SK-N-SH treated with all-trans-retinoic acid at 6 μM for 48 hours (cell line): ENCODE measurements at regions not wholly inside any gene's neighbourhood (a gene's known extent, or its start where the extent isn't known, plus 50 kb on each side); places are given as distances from the start of the nearest gene placed in this dataset.

Experiments used
- ATAC-seq: fragments of 200-7000 bp; cut with Tn5 transposase; 3 replicates; pipeline ENCODE4 v1.9.1; 2020; ENCODE audit warnings: mild to moderate bottlenecking, moderate library complexity
- ARNTL ChIP-seq: fragments of 450-650 bp; formaldehyde crosslinking; IDR thresholded peaks from 2 replicates; pipeline ENCODE4 v1.5.0; 2020; ENCODE audit warnings: low read depth, mild to moderate bottlenecking, moderate library complexity, borderline replicate concordance
- BACH2 ChIP-seq: fragments of 250-450 bp; sonication (Bioruptor Pico); IDR thresholded peaks from 2 replicates; pipeline ENCODE4 v1.9.0; 2021; ENCODE audit warnings: mild to moderate bottlenecking, borderline replicate concordance
- CSDC2 ChIP-seq: fragments of 250-450 bp; sonication (Bioruptor Pico); IDR thresholded peaks from 2 replicates; pipeline ENCODE4 v1.5.0; 2020; ENCODE audit warnings: mild to moderate bottlenecking, moderate library complexity
- ESRRG ChIP-seq: fragments of 250-450 bp; sonication (Bioruptor Pico); IDR thresholded peaks from 2 replicates; pipeline ENCODE4 v1.6.1; 2021; ENCODE audit warnings: mild to moderate bottlenecking
- GLIS3 ChIP-seq: fragments of 250-450 bp; sonication (Bioruptor Pico); IDR thresholded peaks from 2 replicates; pipeline ENCODE4 v1.5.0; 2020; ENCODE audit warnings: mild to moderate bottlenecking, moderate library complexity
- ISL1 ChIP-seq: fragments of 250-450 bp; sonication (Bioruptor Pico); IDR thresholded peaks from 2 replicates; pipeline ENCODE4 v2.1.2; 2022; ENCODE audit warnings: mild to moderate bottlenecking, moderate library complexity
- OSR1 ChIP-seq: fragments of 250-450 bp; sonication (Bioruptor Pico); IDR thresholded peaks from 2 replicates; pipeline ENCODE4 v1.8.0; 2022; ENCODE audit warnings: moderate library complexity, mild to moderate bottlenecking, inconsistent platforms
- PPARA ChIP-seq: fragments of 250-450 bp; sonication (Bioruptor Pico); IDR thresholded peaks from 2 replicates; pipeline ENCODE4 v1.5.0; 2020; ENCODE audit warnings: mild to moderate bottlenecking, borderline replicate concordance
- RARB ChIP-seq: fragments of 250-450 bp; sonication (Bioruptor Pico); IDR thresholded peaks from 2 replicates; pipeline ENCODE4 v1.8.0; 2021; ENCODE audit warnings: mild to moderate bottlenecking, moderate library complexity
- SNAI2 ChIP-seq: fragments of 250-450 bp; sonication (Bioruptor Pico); IDR thresholded peaks from 2 replicates; pipeline ENCODE4 v1.5.0; 2020; ENCODE audit warnings: mild to moderate bottlenecking, moderate library complexity
- TCF4 ChIP-seq: fragments of 250-450 bp; sonication (Bioruptor Pico); IDR thresholded peaks from 2 replicates; pipeline ENCODE4 v1.8.0; 2021; ENCODE audit warnings: mild to moderate bottlenecking, moderate library complexity, borderline replicate concordance
- TOX ChIP-seq: fragments of 250-450 bp; sonication (Bioruptor Pico); IDR thresholded peaks from 2 replicates; pipeline ENCODE4 v1.8.0; 2021; ENCODE audit warnings: mild to moderate bottlenecking, moderate library complexity, borderline replicate concordance
- ZC3H10 ChIP-seq: fragments of 250-450 bp; sonication (Bioruptor Pico); IDR thresholded peaks from 2 replicates; pipeline ENCODE4 v1.5.1; 2021; ENCODE audit warnings: mild to moderate bottlenecking, moderate library complexity
- ZFP3 ChIP-seq: fragments of 250-450 bp; sonication (Bioruptor Pico); IDR thresholded peaks from 2 replicates; pipeline ENCODE4 v1.5.0; 2020; ENCODE audit warnings: mild to moderate bottlenecking, moderate library complexity
- ZFP30 ChIP-seq: fragments of 450-650 bp; formaldehyde crosslinking; IDR thresholded peaks from 2 replicates; pipeline ENCODE4 v1.5.0; 2022; ENCODE audit warnings: mild to moderate bottlenecking, moderate library complexity
- ZNF565 ChIP-seq: fragments of 450-650 bp; formaldehyde crosslinking; conservative IDR thresholded peaks from 2 replicates; pipeline ENCODE4 v1.5.0; 2020; ENCODE audit warnings: low read depth, mild to moderate bottlenecking, moderate library complexity
- ZNF70 ChIP-seq: fragments of 450-650 bp; formaldehyde crosslinking; IDR thresholded peaks from 2 replicates; pipeline ENCODE4 v1.5.0; 2020; ENCODE audit warnings: mild to moderate bottlenecking, moderate library complexity
- ZNF8 ChIP-seq: fragments of 450-650 bp; formaldehyde crosslinking; IDR thresholded peaks from 2 replicates; pipeline ENCODE4 v1.5.0; 2020; ENCODE audit warnings: mild to moderate bottlenecking, moderate library complexity
- TF ChIP-seq, protein P1 (sequence below): fragments of 250-450 bp; sonication (Bioruptor Pico); IDR thresholded peaks from 2 replicates; pipeline ENCODE4 v1.5.1; 2020; ENCODE audit warnings: low read depth, mild to moderate bottlenecking, moderate library complexity
- TF ChIP-seq, protein P2 (sequence below): fragments of 250-450 bp; sonication (Bioruptor Pico); IDR thresholded peaks from 2 replicates; pipeline ENCODE4 v1.5.1; 2021; ENCODE audit warnings: mild to moderate bottlenecking, moderate library complexity
- TF ChIP-seq, protein P3 (sequence below): fragments of 250-450 bp; sonication (Bioruptor Pico); IDR thresholded peaks from 2 replicates; pipeline ENCODE4 v1.8.0; 2021; ENCODE audit warnings: low read depth, mild to moderate bottlenecking, moderate library complexity, borderline replicate concordance
- TF ChIP-seq, protein P4 (sequence below): fragments of 250-450 bp; sonication (Bioruptor Pico); IDR thresholded peaks from 2 replicates; pipeline ENCODE4 v1.8.0; 2020; ENCODE audit warnings: mild to moderate bottlenecking, moderate library complexity, borderline replicate concordance

DNA sequence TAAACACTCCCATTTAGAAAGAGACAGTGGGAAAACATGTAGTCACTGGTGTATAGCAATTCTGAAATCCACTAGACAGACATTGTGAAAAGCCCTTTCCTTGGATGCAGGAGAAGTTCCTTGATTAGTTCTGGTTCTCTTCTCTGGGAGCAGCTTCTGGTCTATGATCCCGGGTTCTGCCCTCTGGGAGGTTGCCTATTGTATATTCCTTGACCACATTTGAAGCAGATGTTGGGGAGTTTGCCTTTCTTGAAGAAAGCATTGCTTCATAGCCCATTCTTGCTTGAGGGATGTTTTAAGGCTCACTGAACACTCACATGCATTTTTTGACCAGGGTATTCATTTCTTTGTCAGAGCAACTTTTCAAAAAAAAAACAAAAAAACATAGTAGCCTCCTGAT, 211.9 kb downstream of the NDFIP2 start:
- ATAC-seq = no peak
- TF ChIP-seq PPARA (CRISPR knock-in tag) (no peak), ZC3H10 (CRISPR knock-in tag) (no peak), ESRRG (CRISPR knock-in tag) (no peak), OSR1 (CRISPR knock-in tag) (no peak), CSDC2 (CRISPR knock-in tag) (no peak), GLIS3 (CRISPR knock-in tag) (no peak)
- TF ChIP-seq, protein P1, sequence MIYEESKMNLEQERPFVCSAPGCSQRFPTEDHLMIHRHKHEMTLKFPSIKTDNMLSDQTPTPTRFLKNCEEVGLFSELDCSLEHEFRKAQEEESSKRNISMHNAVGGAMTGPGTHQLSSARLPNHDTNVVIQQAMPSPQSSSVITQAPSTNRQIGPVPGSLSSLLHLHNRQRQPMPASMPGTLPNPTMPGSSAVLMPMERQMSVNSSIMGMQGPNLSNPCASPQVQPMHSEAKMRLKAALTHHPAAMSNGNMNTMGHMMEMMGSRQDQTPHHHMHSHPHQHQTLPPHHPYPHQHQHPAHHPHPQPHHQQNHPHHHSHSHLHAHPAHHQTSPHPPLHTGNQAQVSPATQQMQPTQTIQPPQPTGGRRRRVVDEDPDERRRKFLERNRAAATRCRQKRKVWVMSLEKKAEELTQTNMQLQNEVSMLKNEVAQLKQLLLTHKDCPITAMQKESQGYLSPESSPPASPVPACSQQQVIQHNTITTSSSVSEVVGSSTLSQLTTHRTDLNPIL (CRISPR knock-in tag) = no peak
- TF ChIP-seq, protein P2, sequence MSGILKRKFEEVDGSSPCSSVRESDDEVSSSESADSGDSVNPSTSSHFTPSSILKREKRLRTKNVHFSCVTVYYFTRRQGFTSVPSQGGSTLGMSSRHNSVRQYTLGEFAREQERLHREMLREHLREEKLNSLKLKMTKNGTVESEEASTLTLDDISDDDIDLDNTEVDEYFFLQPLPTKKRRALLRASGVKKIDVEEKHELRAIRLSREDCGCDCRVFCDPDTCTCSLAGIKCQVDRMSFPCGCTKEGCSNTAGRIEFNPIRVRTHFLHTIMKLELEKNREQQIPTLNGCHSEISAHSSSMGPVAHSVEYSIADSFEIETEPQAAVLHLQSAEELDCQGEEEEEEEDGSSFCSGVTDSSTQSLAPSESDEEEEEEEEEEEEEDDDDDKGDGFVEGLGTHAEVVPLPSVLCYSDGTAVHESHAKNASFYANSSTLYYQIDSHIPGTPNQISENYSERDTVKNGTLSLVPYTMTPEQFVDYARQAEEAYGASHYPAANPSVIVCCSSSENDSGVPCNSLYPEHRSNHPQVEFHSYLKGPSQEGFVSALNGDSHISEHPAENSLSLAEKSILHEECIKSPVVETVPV (CRISPR knock-in tag) = no peak

DNA sequence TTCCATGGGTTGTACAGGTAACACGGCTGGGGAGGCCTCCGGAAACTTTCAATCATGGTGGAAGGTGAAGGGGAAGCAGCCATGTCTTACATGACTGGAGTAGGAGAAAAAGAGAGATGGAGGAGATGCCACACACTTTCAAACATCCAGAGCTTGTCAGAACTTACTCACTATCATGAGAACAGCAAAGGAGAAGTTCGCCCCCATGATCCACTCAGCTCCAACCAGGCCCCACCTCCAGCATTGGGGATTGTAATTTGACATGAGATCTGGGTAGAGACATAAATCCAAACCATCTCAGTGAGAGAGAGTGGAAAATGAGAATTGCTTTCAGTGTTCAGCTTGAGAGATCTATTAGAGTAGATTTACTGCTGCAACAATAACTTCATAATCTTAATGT, 210.9 kb downstream of the NDFIP2 start:
- TF ChIP-seq ESRRG (CRISPR knock-in tag) (no peak), ZNF70 (CRISPR knock-in tag) (no peak), ZNF8 (no peak), ZNF565 (no peak), GLIS3 (CRISPR knock-in tag) (no peak), ZFP30 (CRISPR knock-in tag) (no peak), SNAI2 (no peak)
- TF ChIP-seq, protein P3, sequence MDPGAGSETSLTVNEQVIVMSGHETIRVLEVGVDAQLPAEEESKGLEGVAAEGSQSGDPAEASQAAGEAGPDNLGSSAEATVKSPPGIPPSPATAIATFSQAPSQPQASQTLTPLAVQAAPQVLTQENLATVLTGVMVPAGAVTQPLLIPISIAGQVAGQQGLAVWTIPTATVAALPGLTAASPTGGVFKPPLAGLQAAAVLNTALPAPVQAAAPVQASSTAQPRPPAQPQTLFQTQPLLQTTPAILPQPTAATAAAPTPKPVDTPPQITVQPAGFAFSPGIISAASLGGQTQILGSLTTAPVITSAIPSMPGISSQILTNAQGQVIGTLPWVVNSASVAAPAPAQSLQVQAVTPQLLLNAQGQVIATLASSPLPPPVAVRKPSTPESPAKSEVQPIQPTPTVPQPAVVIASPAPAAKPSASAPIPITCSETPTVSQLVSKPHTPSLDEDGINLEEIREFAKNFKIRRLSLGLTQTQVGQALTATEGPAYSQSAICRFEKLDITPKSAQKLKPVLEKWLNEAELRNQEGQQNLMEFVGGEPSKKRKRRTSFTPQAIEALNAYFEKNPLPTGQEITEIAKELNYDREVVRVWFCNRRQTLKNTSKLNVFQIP (CRISPR knock-in tag) = no peak
- ATAC-seq = no peak

DNA sequence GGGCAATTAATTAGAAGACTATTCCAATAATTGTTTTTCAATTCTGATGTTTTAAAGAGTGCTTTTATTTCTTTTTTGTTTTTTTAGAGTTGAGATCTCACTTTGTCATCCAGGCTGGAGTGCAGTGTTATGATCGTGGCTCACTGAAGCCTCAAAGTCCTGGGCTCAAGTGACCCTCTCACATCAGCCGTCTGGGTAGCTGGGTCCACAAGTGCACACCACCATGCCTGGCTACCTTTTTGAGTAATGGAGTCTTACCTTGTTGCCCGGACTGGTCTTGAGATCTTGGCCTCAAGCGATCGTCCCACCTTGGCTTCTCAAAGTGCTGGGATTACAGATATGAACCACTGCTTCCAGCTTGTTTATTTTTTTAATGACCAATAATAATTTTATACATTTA, 207.8 kb downstream of the NDFIP2 start:
- no peak for ATAC-seq
- TF ChIP-seq ARNTL (CRISPR knock-in tag) (no peak), ZFP3 (CRISPR knock-in tag) (no peak), ZNF70 (CRISPR knock-in tag) (no peak), ZNF565 (no peak), TCF4 (CRISPR knock-in tag) (no peak), ZC3H10 (CRISPR knock-in tag) (no peak), SNAI2 (no peak), ESRRG (CRISPR knock-in tag) (no peak), ISL1 (CRISPR knock-in tag) (no peak), ZFP30 (CRISPR knock-in tag) (no peak), GLIS3 (CRISPR knock-in tag) (no peak), BACH2 (CRISPR knock-in tag) (no peak), TOX (CRISPR knock-in tag) (no peak), CSDC2 (CRISPR knock-in tag) (no peak), RARB (no peak), ZNF8 (no peak), OSR1 (CRISPR knock-in tag) (no peak)
- TF ChIP-seq, protein P2 (CRISPR knock-in tag) = no peak
- TF ChIP-seq, protein P1 (CRISPR knock-in tag) = no peak
- TF ChIP-seq, protein P4, sequence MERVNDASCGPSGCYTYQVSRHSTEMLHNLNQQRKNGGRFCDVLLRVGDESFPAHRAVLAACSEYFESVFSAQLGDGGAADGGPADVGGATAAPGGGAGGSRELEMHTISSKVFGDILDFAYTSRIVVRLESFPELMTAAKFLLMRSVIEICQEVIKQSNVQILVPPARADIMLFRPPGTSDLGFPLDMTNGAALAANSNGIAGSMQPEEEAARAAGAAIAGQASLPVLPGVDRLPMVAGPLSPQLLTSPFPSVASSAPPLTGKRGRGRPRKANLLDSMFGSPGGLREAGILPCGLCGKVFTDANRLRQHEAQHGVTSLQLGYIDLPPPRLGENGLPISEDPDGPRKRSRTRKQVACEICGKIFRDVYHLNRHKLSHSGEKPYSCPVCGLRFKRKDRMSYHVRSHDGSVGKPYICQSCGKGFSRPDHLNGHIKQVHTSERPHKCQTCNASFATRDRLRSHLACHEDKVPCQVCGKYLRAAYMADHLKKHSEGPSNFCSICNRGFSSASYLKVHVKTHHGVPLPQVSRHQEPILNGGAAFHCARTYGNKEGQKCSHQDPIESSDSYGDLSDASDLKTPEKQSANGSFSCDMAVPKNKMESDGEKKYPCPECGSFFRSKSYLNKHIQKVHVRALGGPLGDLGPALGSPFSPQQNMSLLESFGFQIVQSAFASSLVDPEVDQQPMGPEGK (CRISPR knock-in tag) = no peak
